GM11168 (cell line): ENCODE measurements at regions not wholly inside any gene's neighbourhood (a gene's known extent, or its start where the extent isn't known, plus 50 kb on each side); places are given as distances from the start of the nearest gene placed in this dataset.
"Not testable (repeated sequence)": the region's sequence is repeated elsewhere in the genome, so short reads cannot be mapped to it uniquely, and the experiment has no call there.

Experiments
- in situ Hi-C: fragments of 300-500 bp; cut with MboI; formaldehyde crosslinking; loops from one replicate; pipeline ENCODE4 v1.12.0; 2022; ENCODE audit warnings: low sequenced_read_pairs; ENCODE audit not compliant: unreplicated experiment

DNA sequence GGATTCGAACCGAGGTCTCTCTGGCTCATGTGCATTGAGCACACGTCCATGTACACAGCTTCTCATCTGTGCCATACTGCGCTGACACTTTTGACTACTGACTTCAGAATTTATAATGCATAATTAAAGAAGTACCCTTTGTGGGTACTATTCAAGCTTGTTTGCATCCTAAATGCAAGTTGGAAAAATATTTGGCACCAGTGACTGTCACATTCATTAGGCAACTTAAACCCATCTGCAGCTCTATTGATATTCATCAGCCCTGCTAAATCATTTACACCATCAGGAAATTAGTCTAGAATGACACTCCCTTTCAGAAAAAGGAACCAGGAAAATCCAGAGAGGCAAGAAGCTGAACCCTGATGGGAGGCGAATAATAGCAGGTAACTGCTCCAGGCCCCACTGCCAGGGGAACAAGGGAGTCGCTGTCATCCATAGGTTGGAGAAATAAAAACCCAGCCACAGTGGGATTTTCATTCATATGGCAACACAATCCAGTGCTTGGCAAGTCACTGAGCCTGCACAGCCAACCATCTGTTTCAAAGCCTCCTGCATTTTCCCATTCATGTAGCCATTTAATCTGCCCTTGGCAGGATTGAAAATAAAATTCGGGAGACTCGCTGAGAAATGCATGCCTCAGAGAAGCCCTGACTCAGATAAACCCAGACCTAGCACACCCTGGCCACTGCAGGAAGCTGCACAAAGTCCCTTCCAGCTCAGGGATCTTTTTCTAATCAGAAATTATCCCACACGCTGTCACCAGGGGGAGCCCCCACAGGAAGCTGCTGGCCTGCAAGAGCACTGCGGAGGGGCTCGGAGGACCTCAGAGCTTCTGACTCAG is 103.0 kb upstream of the VEPH1 start:
- in situ Hi-C loops: loop anchor here (25.0 kb wide), 1 partner anchor 931 kb away; no protein-coding TSS in a partner anchor

GRCh38 chr3:157605356-157605755 is 102.1 kb upstream of the VEPH1 start:
- in situ Hi-C loops: loop anchor here (25.0 kb wide), 1 partner anchor 932 kb away; no protein-coding TSS in a partner anchor

DNA sequence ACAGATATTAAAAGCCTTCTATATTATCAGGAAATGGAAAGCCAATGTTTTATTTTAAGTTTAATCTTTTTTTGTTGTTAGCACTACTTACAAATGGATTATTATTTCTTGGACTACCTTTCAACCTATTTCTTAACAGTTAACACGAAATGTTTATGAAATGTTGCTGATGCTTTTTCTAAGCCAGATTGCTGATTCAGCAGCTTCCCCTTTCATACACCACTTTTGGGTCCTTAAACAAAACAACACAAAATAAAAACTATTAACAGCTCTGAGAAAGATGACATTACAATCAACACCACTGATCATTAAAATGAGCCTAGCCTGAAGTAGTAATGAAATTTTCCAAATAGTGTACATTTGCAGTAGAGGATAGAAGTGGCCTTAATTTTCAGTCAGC is 99.2 kb upstream of the VEPH1 start:
- in situ Hi-C loops: loop anchor here (25.0 kb wide), 1 partner anchor 935 kb away; no protein-coding TSS in a partner anchor

DNA sequence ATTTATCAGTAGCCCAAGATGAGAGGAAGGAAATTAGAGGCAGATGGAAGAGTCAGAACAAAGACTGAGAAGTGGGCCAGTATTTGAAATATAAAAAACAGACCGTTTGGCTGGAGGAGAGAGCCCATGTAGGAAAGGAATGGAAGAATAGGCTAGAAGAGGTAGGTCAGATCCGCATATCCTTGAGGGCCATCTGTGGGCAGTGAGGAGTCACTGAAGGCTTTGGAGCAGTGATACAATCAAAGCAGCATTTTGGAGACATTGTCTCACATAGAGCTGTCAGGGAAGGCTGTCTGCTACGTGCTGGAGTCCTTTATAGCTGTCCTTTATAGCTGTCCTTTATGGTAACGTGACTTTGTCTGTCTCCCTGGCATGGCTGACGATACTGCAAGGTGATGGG is 92.0 kb upstream of the VEPH1 start:
- in situ Hi-C loops: no loop called here

- in situ Hi-C loops: no loop called here
Measured at GRCh38 chr3:157594413-157594812, 91.2 kb upstream of the VEPH1 start.

- in situ Hi-C loops: no loop called here
Measured at GRCh38 chr3:157592769-157593168, 89.6 kb upstream of the VEPH1 start.

GRCh38 chr3:157590273-157590672 is 87.1 kb upstream of the VEPH1 start:
- in situ Hi-C loops: no loop called here

GRCh38 chr3:157589211-157589610 is 86.0 kb upstream of the VEPH1 start:
- in situ Hi-C loops: no loop called here

DNA sequence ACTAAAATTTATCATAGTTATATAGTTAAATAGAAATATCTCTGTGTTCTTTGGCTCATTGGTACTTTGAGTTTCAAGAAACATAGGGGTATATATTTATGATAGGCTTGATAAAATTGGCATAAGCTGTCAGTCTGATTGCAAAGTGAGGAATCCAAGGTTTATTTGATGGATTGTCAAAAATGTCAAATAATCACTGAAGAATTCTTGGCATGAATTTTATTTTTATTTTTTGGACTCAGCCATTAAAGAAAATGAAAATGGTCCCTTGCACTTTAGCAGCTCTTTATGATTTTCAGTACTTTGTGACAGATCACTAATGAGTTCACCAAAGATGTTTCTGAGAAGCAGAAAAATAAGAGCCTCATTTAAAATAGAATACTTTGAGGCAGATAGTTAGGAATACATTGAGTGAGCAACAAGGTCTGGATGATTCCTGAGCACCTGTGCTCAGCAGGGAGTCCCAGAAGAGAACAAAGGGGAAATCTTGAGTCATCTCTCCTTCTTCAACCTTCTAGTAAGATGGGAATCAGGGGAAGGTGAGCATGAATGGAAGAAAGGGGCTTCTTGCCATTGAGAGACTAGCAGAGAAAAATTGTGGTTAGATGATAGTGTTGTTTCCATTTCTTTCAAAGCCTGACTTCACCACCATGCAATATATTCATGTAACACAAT is 85.3 kb upstream of the VEPH1 start:
- in situ Hi-C loops: no loop called here

- in situ Hi-C loops: no loop called here
Measured at GRCh38 chr3:157586293-157586692, 83.1 kb upstream of the VEPH1 start.

- in situ Hi-C loops: no loop called here
Measured at GRCh38 chr3:157585386-157585785, 82.2 kb upstream of the VEPH1 start.

DNA sequence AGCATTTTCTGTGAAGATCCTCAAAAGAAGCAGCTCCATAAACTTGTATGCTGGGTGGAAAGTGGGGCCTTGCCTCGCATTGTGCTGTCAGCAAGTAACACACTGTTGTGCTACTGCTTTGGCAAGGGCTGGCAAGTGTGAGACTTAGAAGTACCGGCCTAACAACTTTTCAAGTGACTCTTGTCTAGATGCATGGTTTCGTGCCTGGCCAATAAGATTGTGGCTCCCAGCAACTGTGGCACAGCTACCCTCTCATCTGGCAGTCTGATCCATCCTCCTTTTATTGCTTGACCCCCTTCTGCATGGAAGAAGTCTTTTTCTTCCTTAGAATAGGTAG is 79.4 kb upstream of the VEPH1 start:
- in situ Hi-C loops: no loop called here

- in situ Hi-C loops: not testable (repeated sequence)
Measured at GRCh38 chr3:157581956-157582636, 78.9 kb upstream of the VEPH1 start.

- in situ Hi-C loops: no loop called here
Measured at GRCh38 chr3:157581371-157581770, 78.2 kb upstream of the VEPH1 start.

DNA sequence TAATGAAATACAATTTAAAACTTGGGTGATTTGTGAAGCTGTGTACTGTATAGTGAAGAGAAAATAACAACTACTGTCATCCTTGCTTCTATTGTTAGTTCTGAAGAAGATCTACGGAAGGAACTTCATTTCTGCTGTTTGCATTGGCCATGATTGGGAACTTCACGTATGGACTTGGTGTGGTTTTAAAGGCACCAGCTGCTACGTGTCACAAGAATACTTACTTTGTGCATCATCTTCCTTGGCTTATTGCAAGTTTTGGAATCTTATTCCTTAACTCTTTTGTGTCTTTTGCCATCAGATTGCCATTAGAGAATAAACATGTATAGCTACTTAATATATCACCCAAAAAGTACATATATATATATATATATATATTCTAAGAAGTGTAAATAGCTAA is 75.0 kb upstream of the VEPH1 start:
- in situ Hi-C loops: no loop called here

DNA sequence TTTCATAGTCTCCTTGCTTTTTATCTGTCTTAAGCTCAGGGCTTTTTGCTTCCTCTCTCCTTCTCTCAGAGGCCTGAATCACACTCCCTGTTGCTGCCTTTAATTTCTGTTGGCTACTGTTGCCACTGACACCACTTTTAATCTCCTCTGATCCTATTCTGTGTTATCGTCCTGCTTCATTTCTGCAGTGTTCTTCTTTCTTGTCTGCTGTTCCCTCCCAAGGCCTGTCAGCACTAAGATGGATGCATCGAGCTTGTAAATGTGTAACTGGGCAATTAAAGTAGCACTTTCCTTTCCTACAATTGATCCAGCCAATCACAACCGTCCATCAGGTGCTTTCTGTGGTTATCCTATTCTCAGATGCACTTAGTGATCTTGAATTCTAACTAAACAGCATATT is 71.3 kb upstream of the VEPH1 start:
- in situ Hi-C loops: no loop called here

- in situ Hi-C loops: no loop called here
Measured at GRCh38 chr3:157573780-157574378, 70.7 kb upstream of the VEPH1 start.

GRCh38 chr3:157573281-157573680 is 70.1 kb upstream of the VEPH1 start:
- in situ Hi-C loops: no loop called here

DNA sequence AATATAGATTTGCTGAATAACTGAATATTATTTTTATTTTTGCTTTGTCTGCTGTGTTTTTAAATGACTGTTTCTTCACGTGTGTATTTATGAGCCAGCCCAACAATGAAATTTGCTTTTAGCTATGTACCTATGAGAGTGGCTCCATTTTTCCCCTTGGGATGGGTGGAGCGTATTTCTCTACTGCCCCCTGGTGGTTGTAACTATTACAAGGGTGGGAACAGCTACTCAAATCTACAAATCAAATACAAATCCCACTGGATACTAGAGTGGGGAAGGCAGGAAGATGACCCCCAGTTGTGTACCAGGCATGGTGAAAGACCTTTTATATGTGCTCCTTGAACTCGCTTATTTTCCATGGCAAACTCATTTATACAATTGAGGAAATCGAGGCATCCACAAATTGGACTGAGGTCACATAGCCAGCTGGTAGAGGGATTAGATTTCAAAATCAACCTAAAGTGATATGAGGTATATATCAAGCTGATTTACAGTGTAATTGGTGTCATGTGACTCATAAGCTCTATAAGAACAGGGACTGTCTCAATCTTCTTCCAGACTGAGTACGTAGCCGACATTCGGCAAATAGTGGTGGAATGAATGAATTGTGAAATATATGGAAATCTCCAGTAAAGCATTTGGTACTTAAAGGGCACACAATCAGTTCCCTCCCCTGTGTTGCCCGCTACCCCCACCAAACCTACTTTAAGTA is 69.5 kb upstream of the VEPH1 start:
- in situ Hi-C loops: no loop called here

GRCh38 chr3:157566596-157566995 is 63.4 kb upstream of the VEPH1 start:
- in situ Hi-C loops: no loop called here
